ENCODE measurements at regions not wholly inside any gene's neighbourhood (a gene's known extent, or its start where the extent isn't known, plus 50 kb on each side); places are given as distances from the start of the nearest gene placed in this dataset.

- DNase-seq (ENCODE audit: low spot score), result no peak
These were observed 376.9 kb downstream of the PPP3CA start for GRCh38 chr4:100970414-100970813.

DNA sequence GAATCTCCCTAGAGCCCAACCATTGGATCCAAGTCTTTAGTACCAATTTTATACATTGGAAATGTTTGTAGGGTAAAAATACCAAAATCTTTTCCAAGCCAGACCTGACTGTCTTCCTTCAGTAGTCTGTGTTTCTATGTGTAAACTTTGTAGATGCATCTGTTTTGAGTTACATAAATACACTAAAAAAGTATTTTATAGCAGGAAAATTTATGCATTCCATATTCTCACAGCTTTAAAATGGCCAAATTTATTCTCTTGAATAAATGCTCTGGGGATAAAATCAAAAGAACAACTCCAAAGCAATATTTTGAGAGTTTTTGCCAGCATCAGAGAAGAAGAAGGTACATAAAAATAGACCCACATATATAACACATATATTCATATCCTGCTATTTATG, 377.4 kb downstream of the PPP3CA start:
- no peak for DNase-seq (ENCODE audit: low spot score)

GRCh38 chr4:100968046-100968445, 379.3 kb downstream of the PPP3CA start:
- DNase-seq (ENCODE audit: low spot score), result no peak

GRCh38 chr4:100963627-100964026, 383.7 kb downstream of the PPP3CA start:
- DNase-seq (ENCODE audit: low spot score), result no peak

- DNase-seq (ENCODE audit: low spot score), result no peak
These were observed 384.6 kb downstream of the PPP3CA start for GRCh38 chr4:100962698-100963097.

GRCh38 chr4:100960232-100960631, 387.1 kb downstream of the PPP3CA start:
- no peak for DNase-seq (ENCODE audit: low spot score)

DNA sequence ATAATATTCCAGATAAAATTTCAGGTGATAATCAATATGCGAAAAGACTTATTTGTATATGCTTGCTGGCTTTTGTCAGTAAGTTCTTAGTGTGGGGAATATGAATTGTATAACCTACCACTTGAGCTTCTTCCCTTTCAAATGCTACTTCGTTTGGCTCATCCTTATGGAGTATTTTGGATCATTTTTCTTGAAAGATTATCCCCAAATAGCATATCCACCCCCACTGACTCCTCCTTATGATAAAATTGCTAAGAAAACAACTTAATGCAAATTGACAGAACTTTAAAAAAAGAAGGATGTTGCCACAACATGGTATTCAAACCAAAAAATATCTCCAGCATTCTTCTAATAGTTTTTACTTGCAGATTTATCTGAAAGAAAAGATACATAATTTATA, 393.3 kb downstream of the PPP3CA start:
- no peak for DNase-seq (ENCODE audit: low spot score)

GRCh38 chr4:100953616-100954015, 393.7 kb downstream of the PPP3CA start:
- DNase-seq (ENCODE audit: low spot score), result no peak

GRCh38 chr4:100952590-100952989, 394.7 kb downstream of the PPP3CA start:
- no peak for DNase-seq (ENCODE audit: low spot score)

DNA sequence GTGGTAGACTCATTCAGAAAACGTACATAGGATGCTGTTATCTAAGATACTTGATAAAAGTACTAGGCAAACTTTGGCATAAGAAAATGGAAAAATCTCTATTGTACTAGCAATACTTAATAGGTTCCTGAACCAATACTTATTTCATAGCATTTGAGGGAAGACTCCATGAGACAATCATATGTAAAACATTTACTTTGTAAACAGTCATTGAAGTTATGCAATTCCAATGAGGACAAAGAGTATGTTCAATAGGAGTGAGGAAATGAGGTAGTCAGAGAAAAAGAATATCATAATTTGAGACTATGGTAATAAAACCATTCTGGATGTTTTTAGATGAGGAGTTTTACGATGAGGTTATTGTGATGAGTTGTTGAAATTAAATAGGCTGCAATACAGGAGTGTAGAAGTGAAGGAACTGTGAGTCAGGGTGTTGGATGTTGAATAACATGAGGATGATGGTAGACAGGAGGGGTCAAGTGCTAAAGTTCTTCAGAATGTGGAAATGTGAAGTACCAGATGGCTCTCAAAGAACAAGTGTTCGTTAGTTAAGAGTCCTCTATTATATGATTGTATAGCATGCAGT, 397.9 kb downstream of the PPP3CA start:
- no peak for DNase-seq (ENCODE audit: low spot score)

DNA sequence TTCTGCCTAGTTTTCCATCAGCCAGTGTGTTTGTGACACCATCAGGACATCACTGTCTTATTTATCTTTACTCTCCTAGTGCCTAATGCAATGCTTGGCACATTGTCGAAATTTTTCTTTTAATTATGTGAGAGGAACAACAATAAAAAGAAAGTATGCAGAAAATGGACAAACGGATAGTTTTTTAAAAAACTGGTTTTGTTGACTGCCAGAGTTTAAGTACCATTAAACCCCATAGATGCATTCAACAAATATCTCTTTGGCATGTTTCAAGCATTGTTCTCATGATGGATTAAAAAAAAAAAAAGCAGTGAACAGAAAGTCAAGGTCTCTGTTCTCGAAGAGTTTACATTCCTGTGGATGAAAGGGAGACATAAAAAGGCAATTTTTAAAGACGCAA, 398.4 kb downstream of the PPP3CA start:
- no peak for DNase-seq (ENCODE audit: low spot score)

DNA sequence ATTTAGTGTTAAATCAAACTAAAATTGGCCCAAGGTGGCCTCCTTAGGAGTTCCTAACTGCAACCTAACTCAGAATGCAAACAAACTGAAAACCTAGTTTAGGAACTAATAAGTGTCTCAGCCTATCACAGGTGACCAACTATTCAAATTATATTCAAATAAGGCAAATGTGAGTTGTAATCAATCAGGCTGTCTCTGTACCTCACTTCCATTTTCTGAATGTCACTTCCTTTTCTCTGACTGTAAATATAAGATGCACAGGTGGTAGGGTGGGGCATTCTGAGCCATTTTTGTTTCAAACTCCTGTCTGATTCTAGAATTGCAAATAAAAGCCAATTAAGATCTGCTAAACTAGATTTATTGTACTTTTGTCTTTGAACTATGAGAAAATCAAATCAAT, 401.5 kb downstream of the PPP3CA start:
- DNase-seq (ENCODE audit: low spot score), result peak; percentile 7

- DNase-seq (ENCODE audit: low spot score), result no peak
These were observed 408.6 kb downstream of the PPP3CA start for GRCh38 chr4:100938698-100939097.

DNA sequence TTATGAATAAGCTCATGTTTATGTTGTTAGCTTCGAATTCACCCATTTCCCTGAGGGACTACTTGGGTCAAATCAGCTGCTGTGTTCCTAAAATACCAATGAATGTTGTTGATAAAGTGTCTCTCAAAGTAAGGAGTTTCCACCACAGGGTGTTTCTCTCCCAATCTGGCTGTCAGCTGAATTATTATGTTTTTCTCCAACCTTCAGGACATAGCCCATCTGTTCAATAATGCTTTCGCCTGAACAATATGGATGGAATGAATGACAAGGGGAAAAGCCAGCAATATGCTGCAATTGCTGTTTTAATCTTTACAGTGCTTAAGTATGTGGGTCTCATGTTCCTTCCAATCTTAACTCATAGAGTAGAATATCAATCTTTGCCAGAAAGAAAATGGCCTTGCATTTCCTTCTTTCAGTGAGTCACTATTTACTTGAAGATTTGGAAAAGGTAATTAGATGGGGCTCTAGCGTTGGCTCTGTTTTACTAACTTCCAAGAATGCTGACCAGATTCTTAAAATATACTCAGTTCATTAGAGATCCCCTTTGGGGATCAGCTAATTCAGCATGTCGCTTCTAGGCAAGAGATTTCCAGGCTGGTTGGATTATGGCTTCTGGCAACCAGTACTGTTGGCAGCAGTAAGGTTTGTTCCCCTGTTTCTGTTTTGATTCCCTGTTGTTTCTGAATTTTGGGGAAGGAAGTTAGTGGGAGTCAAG, 410.5 kb downstream of the PPP3CA start:
- DNase-seq (ENCODE audit: low spot score), result no peak

GRCh38 chr4:100935090-100935489, 412.2 kb downstream of the PPP3CA start:
- peak; percentile 51 for DNase-seq (ENCODE audit: low spot score)

DNA sequence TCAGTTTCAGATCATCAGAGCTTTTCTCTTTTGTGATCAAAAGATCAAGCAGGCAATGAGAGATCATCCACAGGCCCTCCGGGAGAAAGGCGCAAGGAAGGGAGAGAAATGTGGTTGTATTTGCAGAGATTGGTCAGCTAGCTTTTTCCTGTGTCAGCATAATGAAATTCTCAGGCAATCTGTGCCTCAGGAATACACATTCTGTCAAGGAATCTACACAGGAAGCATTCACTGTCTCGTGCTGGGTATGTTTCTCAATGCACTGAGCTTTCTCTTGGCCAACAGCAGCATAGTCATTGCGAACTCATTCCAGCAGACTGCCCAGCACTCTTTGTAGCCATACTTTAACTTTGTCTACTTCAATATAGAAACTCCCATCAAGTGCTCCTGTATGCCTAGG, 413.7 kb downstream of the PPP3CA start:
- DNase-seq (ENCODE audit: low spot score), result no peak

- DNase-seq (ENCODE audit: low spot score), result no peak
These were observed 411.9 kb upstream of the EMCN start for GRCh38 chr4:100929758-100930157.

DNA sequence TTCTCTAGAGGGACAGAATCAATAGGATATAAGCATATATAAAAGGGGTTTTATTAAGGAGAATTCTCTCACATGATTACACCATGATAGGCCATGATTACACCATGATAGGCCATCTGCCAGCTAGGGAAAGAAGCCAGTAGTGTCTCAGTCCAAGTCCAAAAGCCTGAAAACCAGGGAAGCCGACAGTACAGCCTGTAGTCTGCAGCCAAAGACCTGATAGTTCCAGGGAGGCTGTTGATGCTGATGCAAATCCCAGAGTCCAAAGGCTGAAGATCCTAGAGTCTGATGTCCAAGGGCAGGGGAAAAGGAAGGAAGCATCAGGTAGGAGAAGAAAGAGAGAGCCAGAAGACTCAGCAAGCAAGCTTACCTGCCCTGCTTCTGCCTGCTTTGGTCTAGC, 411.3 kb upstream of the EMCN start:
- no peak for DNase-seq (ENCODE audit: low spot score)

DNA sequence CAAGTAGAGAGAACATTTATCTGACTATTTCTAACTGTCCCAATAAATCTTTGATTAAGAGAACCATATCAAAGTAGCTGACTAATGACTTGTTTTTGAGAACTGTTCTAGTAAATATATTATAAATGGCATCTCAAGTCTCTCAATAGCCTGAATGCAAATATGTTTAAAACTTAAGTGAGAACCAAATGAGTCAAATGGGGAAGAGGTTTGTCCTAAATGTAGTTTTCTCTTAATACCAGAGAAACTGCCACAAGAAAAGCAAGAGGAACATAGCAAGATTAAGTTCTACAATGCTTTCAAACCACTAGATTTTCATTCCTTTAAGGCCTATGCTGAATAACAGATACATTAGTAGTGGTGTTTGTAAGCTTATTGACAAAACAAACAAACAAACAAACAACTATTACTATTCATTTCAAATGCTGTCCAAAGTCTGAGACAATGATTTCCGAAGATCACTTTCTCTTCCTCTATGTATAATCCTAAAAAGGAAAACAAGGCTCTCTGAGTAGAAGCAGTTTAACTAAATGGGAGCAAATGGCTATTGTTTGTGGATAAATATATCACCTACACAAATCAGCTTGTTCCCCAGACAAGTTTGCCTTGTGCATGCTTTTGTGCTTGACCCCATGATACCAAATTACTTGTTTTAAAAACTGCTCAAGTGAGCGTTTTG, 408.4 kb upstream of the EMCN start:
- no peak for DNase-seq (ENCODE audit: low spot score)

DNA sequence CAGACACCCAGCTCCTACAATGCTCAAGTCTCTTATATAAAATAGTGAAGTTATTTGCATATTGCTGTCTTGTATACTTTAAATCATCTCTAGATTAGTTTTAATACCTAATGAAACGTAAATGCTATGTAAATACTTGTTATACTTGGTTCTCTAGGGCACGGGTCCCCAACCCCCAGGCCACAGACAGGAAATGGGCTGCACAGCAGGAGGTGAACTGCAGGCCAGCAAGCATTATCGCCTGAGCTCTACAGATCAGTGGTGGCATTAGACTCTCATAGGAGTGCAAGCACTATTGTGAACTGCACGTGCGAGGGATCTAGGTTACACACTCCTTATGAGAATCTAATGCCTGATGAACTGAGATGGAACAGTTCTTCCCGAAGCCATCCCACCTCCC, 395.9 kb upstream of the EMCN start:
- DNase-seq (ENCODE audit: low spot score), result no peak

GRCh38 chr4:100908540-100908939, 390.7 kb upstream of the EMCN start:
- no peak for DNase-seq (ENCODE audit: low spot score)

DNA sequence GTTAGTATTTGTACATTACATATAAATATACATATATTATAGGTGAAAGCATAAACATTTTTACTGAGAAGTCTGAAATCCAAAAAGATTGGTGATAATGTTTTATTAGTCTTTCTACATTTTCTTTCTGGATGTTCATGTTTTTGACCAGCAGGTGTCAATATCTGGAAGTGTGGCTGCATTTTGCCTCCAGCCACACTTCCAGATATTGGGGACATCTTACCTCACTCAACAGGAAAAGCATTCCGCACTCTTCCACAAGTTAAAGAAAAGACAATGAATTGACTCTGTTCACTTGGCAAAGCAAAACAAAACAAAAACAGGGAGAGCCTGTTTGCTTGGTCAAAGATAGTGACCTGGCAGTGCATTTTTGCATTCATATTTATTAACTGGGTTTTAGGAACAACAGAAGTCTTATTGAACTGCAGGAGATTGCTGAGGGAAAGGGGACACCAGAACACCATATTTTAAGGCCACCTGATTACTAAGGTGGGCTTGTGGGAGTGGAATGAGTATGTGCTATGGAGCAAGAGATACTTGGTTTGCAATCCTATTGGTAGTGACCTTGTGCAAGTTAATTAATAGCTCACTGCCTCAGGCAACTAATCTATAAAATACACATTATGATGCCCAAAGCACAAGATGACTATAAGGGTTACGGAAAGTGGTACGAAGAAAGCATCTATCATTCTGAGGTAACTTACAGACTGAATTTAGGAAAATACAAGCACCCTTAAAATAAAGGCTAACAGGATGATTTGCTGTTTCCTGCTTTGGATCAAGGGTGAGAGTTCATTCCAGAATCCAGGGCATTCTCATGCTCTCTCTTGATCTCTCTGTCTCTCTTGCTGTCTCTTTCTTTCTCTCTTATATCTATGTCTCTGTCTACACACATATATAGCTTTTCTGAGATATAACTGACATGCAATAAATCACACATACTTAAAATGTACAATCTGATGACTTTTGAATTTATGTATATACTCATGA, 389.9 kb upstream of the EMCN start:
- DNase-seq (ENCODE audit: low spot score), result peak; percentile 19

All from NAMALWA (cell line).